WI38 (cell line): ENCODE measurements at regions not wholly inside any gene's neighbourhood (a gene's known extent, or its start where the extent isn't known, plus 50 kb on each side); places are given as distances from the start of the nearest gene placed in this dataset.

Source experiments
- H3K4me3 ChIP-seq: 2 replicates; pipeline ENCODE4 v1.5.1; 2011; ENCODE audit warnings: low read depth, mild to moderate bottlenecking, control low read depth, low read length
- CTCF ChIP-seq: IDR thresholded peaks from 2 replicates; pipeline ENCODE4 v1.5.1; 2012; ENCODE audit warnings: low read depth, mild to moderate bottlenecking, control low read depth, low read length

DNA sequence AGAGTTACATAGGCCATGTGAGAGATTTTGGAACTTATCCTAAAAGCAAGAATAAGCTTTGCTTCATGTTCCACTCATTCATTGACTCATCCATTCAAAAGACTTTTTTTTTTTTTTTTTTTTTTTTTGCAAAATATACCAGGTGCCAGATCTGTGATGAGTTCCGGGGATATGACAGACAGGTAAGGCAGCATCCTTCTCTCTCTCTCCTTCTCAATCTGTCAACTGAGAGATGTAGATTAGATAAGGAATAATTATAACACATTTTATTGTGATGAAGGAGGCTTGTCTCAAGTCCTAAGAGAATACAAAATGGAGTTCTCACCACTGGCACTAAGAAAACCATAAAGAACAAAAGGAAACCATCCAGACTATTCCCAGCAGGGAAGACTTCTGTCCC, 190.2 kb upstream of the CPEB2 start:
- H3K4me3 ChIP-seq: no peak overlapping the region
- no peak for TF ChIP-seq CTCF

DNA sequence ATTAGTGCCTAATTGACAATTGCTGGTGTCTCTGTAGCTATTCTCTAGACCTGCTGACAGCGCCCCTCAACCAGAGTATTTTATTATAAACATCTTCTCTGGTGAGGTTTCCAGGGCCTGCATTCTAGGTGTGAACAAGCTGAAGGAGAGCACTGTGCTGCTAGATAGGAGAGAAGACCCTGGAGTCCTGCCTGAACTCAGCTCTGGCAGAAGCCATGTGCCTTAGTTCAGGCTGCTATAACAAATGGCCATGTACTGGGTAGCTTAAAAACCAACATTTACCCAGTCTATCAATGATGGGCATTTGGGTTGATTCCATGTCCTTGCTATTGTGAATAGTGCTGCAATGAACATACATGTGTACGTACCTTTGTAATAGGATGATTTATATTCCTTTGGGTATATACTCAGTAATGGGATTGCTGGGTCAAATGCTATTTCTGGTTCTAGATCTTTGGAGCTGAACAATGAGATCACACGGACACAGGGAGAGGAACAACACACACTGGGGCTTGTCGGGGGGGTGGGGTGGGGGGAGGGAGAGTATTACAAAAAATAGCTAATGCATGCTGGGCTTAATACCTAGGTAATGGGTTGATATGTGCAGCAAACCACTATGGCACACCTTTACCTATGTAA, 185.5 kb upstream of the CPEB2 start:
- TF ChIP-seq CTCF: no peak
- no peak overlapping the region for H3K4me3 ChIP-seq

DNA sequence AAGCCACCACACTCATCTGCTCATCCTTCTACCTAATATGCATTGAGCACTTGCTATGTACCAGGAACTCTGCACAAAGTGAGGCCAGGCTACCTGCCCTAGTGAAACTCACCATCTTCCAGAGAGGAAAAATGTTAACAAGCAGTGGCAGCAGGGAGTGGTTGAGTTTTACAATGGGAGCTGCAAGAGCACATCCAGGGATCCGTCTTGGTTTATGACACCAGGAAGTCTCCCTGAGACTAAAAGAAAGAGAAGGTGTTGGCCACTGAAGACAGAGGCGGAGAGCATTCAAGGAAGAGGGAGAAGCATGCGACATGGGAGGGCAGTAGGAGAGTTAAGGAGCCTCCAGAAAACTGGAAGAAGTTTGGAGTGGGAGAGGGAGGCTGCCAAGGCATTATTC, 178.1 kb upstream of the CPEB2 start:
- TF ChIP-seq CTCF: no peak
- H3K4me3 ChIP-seq: no peak overlapping the region

DNA sequence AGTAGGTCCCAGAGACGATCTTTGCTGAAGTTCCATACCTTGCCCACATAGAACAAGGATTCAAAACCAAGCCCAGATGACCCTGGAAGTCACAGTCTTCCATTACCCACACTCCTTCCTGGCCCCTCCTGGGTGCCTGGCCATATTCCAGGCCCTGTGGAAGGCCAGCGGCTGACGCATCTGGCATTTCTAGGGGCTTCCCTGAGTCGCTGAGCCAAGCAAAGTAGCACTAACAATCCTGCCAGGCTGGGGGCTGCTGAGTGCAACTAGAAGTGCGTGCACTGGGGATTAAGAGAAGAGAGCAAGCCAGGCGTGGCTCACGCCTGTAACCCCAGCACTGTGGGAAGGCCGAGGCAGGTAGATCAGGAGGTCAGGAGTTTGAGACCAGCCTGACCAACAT, 175.2 kb upstream of the CPEB2 start:
- H3K4me3 ChIP-seq: no peak overlapping the region
- no peak for TF ChIP-seq CTCF

GRCh38 chr4:14829795-14830194, 172.5 kb upstream of the CPEB2 start:
- no peak overlapping the region for H3K4me3 ChIP-seq
- TF ChIP-seq CTCF: no peak

DNA sequence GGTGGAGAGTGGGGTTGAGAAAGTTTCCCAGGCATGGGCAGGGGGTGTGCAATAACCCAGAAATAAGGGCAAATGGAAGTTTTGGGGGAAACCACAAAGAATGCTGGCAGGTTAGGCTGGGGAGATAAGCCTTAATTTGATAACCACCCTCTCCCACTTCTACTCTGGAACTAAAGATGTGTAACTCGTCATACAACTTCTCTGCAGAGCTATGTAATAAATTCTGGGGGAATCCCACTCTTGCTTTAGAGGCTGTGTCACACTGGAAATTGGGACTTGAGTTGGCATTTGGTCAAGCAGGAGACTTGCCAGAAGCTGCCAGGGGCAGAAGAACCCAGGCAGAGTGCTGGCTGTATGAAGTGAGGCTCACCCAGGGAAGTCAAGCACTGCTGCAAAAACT, 170.9 kb upstream of the CPEB2 start:
- H3K4me3 ChIP-seq: no peak overlapping the region
- TF ChIP-seq CTCF: no peak

DNA sequence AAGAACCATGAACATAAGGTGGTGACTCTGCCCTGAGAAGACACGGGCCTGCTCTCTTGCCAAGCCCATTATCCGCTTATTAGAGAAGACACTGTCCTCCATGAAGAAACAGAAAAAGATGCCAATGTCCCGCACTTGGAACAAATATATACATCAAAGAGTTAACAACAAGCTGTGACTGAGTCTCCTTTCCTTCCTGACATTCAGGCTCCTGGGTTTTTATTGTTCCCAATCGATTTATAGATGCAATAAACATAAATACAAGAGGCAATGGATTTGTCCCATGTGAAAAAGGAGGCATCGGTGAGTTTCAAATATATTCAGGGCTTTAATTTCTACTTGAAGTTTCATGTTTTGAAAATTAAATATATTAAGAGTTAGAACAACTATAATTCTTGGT, 169.2 kb upstream of the CPEB2 start:
- no peak overlapping the region for H3K4me3 ChIP-seq
- no peak for TF ChIP-seq CTCF
